ENCODE measurements at regions not wholly inside any gene's neighbourhood (a gene's known extent, or its start where the extent isn't known, plus 50 kb on each side); places are given as distances from the start of the nearest gene placed in this dataset.

DNA sequence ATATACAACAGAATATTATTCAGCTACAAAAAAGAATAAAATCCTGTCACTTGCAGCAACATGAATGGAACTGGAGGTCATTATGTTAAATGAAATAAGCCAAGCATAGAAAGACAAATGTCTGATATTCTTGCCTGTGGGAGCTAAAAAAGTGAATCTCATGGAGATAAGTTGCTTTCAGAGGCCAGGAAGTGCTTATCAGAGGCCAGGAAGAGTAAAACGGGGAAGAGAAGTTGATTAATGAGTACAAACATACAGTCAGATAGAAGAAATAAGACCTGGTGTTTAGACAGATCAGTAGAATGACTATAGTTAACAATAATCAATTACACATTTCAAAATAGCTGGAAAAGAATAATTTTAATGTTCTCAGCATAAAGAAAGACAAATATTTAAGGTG is 54.4 kb upstream of the CPHXL start:
- in situ Hi-C loops (cut with MboI; ENCODE audit: low pct_unique_long_range_greater_than_20kb in 2 of 9, low sequenced_read_pairs in 9 of 9, unreplicated experiment in 9 of 9) = loop anchor here (10.0 to 25.0 kb wide), 4 partner anchors 882 to 1394 kb away; no protein-coding TSS in a partner anchor
- WGBS, 10 experiments = 0 to 80% (median 35%) methylated on average over 1 of the region's 1 CpG
- no peaks in the 10 kb centered on the region for H3K4me1 ChIP-seq (replicated peaks in 1 of 2)
- H3K27ac ChIP-seq = no peak overlapping the region
- no peak overlapping the region for H3K4me3 ChIP-seq
- no peak for ATAC-seq (replicated peaks in 6 of 8)

DNA sequence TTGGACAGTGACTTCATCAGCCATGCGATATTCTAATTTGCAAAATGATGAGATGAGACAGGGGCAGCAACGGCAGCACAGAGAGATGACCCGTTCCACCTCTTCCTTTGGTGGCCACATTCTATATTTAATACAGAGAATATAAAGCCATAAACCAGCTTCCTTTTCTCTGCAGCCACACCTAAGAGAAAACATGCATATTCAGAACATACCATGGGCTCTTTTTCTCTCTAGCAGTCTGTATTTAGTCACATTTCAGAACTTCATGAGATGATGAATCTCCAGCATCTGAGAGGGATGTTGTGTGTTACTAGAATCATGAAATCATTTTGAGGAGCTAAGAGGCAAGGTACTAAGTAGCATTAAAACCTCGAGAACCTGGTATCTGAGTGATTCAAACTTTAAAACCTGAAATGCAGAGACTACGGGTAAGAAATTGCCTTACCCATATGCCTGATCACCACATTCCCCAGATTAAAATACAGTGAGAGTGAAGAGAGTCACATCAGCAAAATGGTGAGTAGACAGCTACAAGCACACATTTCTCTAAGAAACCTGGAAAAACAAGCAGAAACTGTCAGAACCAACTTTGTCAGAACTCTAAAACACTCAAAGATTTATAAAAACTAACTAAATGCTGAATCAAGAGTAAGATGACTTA is 55.5 kb upstream of the CPHXL start:
- 0 to 93% (median 80%) methylated on average over 1 to 5 of the region's 5 CpGs; no CpG with 5 or more reads in 1 of the 10 experiments for WGBS, 10 experiments
- in situ Hi-C loops (cut with MboI; ENCODE audit: low pct_unique_long_range_greater_than_20kb in 2 of 9, low sequenced_read_pairs in 9 of 9, unreplicated experiment in 9 of 9) = loop anchor here (10.0 to 25.0 kb wide), 4 partner anchors 880 to 1393 kb away; no protein-coding TSS in a partner anchor
- H3K4me3 ChIP-seq = no peak overlapping the region
- ATAC-seq (replicated peaks in 6 of 8) = peak in 3 of 8 experiments; percentile 93 to 96 (median 94)
- H3K27ac ChIP-seq = no peak overlapping the region
- no peaks in the 10 kb centered on the region for H3K4me1 ChIP-seq (replicated peaks in 1 of 2)

DNA sequence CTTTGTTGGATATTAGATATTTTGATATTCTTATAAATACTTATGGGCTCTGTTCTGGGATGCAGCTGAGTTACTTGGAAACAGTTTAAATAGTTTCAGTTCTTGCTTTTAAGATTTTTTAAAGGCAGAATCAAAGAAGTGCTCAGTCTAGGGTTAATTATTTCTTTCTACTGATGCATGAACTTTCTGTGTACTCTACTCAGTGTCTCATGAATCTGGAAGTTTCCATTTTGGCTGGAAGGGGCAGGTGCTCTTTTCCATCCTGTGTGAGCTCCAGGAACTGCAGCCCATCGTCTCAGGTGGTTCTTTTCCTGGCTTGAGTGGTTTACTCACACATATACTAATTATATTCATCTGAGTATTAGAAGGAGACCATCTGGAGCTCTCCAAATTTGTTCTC is 61.1 kb upstream of the CPHXL start:
- in situ Hi-C loops (cut with MboI; ENCODE audit: low pct_unique_long_range_greater_than_20kb in 2 of 9, low sequenced_read_pairs in 9 of 9, unreplicated experiment in 9 of 9) = loop anchor here (10.0 to 25.0 kb wide), 4 partner anchors 875 to 1387 kb away; no protein-coding TSS in a partner anchor
- Histone ChIP-seq H3K4me3 (no peak overlapping the region), H3K4me1 (replicated peaks in 1 of 2) (peaks cover 0 to under 1% of the 10 kb centered on the region in 2 donors), H3K27ac (no peak overlapping the region)
- no peak for ATAC-seq (replicated peaks in 6 of 8)
- 20 to 71% (median 57%) methylated on average over 1 of the region's 1 CpG; no CpG with 5 or more reads in 7 of the 10 experiments for WGBS, 10 experiments

DNA sequence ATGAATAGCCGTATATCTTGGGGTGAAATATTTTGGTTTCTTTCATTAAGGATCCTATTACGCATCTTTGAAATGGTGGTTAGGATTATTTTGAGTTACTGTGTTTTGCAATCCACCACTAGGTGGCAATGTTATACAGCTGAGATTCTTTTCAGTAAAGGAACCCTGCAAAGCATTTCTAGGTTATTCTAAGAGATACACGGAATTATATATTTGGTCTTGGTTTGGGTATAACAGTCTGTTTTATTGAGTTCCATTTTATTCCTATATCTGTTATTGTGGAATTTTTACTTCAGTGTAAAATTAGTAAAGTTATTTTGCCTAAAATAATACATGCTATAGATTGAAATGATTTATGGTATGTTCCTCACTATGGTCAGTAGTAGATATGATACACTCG is 62.9 kb upstream of the CPHXL start:
- WGBS, 10 experiments = 0 to 75% (median 24%) methylated on average over 1 to 4 of the region's 4 CpGs; no CpG with 5 or more reads in 1 of the 10 experiments
- in situ Hi-C loops (cut with MboI; ENCODE audit: low pct_unique_long_range_greater_than_20kb in 2 of 9, low sequenced_read_pairs in 9 of 9, unreplicated experiment in 9 of 9) = loop anchor here (10.0 to 25.0 kb wide), 4 partner anchors 873 to 1386 kb away; no protein-coding TSS in a partner anchor
- H3K4me3 ChIP-seq = no peak overlapping the region
- H3K27ac ChIP-seq = no peak overlapping the region
- peak in 6 of 8 experiments; percentile 31 to 75 (median 56) for ATAC-seq (replicated peaks in 6 of 8)
- peaks cover 5 to 16% of the 10 kb centered on the region in 2 donors for H3K4me1 ChIP-seq (replicated peaks in 1 of 2)

DNA sequence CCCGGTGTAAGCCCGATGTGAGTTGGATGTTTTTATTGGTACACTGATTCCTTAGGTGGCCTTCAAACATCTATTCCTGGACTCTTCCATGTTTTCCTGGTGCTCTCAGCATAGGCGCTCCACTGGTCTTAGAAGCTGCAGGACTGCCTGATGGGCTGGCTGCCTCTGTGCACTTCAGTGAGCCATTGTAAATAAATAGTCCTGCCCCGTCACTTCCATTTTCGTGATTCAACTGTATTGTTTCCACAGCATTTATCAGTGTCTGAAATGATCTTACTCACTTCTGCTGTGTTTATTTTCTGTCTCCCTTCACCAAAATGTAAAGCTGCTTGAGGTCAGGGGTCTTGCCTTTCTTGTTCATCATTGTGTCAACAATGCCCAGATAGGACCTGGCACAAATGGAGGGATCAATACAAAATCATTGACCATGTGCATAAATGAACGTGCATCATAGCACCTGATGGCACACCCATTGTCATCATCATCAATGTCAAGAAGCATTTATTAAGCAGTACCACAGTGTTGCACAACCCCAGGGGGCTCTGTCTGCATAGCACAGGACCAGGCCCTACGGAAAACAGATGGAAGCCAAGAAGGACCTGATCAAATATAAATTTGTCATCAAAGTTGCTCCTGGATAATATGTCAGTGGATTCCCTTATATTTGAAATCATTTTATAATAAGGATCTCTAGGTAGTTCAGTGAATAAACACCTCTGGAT is 66.6 kb upstream of the CPHXL start:
- Histone ChIP-seq H3K27ac (peak overlapping the region in 1 of 2 donors; percentile 31), H3K4me3 (no peak overlapping the region), H3K4me1 (replicated peaks in 1 of 2) (peaks cover 5 to 16% of the 10 kb centered on the region in 2 donors)
- WGBS, 10 experiments = 0 to 100% (median 54%) methylated on average over 1 to 7 of the region's 7 CpGs; no CpG with 5 or more reads in 2 of the 10 experiments
- ATAC-seq (replicated peaks in 6 of 8) = peak in 5 of 8 experiments; percentile 40 to 74 (median 62)
- in situ Hi-C loops (cut with MboI; ENCODE audit: low pct_unique_long_range_greater_than_20kb in 2 of 9, low sequenced_read_pairs in 9 of 9, unreplicated experiment in 9 of 9) = loop anchor here in 7 of 9 experiments (10.0 to 25.0 kb wide), 3 partner anchors 862 to 1369 kb away; no protein-coding TSS in a partner anchor

DNA sequence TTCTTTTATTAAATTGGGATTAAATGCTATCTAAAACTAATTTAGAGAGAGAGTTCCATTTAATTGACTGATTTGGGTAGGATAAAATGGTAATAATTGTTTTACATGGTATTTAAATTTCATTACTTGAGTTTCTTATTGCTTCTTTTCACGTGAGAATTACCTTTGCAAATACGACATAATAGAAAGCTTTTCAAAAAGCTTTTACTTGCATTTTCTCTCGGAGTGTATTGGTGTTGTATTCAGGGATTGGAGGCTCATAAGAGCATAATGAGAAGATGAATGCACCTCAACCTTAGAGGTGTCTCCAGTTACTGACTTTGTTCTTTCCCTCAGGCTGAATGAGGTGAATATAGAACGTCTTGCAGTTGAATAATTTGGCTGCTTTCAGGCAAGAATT is 67.4 kb upstream of the CPHXL start:
- Histone ChIP-seq H3K4me1 (replicated peaks in 1 of 2) (peaks cover 5 to 16% of the 10 kb centered on the region in 2 donors), H3K4me3 (no peak overlapping the region), H3K27ac (no peak overlapping the region)
- 0 to 69% (median 45%) methylated on average over 3 to 4 of the region's 4 CpGs for WGBS, 10 experiments
- no peak for ATAC-seq (replicated peaks in 6 of 8)
- in situ Hi-C loops (cut with MboI; ENCODE audit: low pct_unique_long_range_greater_than_20kb in 2 of 9, low sequenced_read_pairs in 9 of 9, unreplicated experiment in 9 of 9) = loop anchor here in 7 of 9 experiments (10.0 to 25.0 kb wide), 3 partner anchors 861 to 1369 kb away; no protein-coding TSS in a partner anchor

DNA sequence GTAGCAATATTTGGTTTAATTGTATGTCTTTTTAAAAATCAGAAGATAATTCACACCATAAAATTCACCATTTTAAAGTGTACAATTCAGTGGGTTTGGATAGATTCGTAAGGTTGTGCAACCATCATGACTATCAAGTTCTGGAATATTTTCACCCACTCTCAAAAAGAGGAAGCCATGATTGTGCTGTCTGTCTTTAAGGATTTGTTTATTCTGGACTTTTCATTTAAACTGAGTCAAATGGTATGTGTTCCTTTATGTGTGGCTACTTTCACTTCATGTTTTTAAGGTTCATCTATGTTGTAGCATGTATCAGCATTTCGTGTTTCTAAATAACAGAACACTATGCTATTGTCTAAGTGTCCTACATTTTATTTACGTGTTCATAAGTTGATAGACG is 68.1 kb upstream of the CPHXL start:
- Histone ChIP-seq H3K27ac (no peak overlapping the region), H3K4me3 (no peak overlapping the region), H3K4me1 (replicated peaks in 1 of 2) (peaks cover 5 to 16% of the 10 kb centered on the region in 2 donors)
- no peak for ATAC-seq (replicated peaks in 6 of 8)
- 10 to 97% (median 72%) methylated on average over 1 to 4 of the region's 4 CpGs for WGBS, 10 experiments
- in situ Hi-C loops (cut with MboI; ENCODE audit: low pct_unique_long_range_greater_than_20kb in 2 of 9, low sequenced_read_pairs in 9 of 9, unreplicated experiment in 9 of 9) = loop anchor here in 7 of 9 experiments (10.0 to 25.0 kb wide), 3 partner anchors 860 to 1368 kb away; no protein-coding TSS in a partner anchor

DNA sequence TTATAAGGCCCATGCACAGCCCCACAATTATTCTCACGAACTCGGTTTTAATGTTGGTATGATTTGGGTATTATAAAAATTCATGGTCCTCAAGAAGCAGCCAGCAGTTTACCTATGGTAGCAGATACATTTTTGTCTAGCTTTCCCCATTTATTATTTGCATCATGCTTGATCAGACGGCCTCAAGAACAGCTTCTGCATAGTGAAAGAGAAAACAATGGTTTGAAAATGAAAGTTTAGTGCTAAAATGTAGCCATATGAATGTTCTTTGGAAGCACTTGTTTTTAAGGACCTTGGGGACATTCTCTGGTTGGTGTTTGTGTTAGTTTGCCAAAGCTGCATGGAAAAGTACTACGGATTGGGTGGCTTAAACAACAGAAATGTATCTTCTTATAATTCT is 72.4 kb upstream of the CPHXL start:
- Histone ChIP-seq H3K4me1 (replicated peaks in 1 of 2) (peaks cover 0 to 4% of the 10 kb centered on the region in 2 donors), H3K4me3 (no peak overlapping the region), H3K27ac (no peak overlapping the region)
- WGBS, 10 experiments = 0 to 91% (median 64%) methylated on average over 2 to 4 of the region's 4 CpGs
- in situ Hi-C loops (cut with MboI; ENCODE audit: low pct_unique_long_range_greater_than_20kb in 2 of 9, low sequenced_read_pairs in 9 of 9, unreplicated experiment in 9 of 9) = loop anchor here in 7 of 9 experiments (10.0 to 25.0 kb wide), 3 partner anchors 856 to 1364 kb away; no protein-coding TSS in a partner anchor
- ATAC-seq (replicated peaks in 6 of 8) = no peak

DNA sequence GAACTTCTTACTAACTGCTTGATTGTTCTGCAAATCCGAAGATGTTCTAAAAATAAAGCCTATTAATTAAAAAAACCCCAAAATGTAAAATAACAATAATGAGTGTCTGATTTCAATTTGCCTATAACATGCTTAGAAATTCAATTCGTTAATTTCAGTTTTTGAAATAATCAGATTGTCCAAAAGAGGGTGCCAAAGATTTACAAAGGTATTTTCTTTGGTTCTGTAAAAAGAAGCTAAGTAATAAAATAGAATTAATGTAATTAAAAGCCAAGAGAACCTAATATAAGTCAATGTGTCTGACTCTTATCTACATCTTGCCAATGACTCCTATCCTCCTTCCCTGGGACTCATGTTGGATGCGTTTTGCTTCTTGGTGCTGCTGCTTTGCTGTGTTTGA is 75.0 kb upstream of the CPHXL start:
- Histone ChIP-seq H3K4me1 (replicated peaks in 1 of 2) (no peaks in the 10 kb centered on the region), H3K27ac (no peak overlapping the region), H3K4me3 (no peak overlapping the region)
- in situ Hi-C loops (cut with MboI; ENCODE audit: low pct_unique_long_range_greater_than_20kb in 2 of 9, low sequenced_read_pairs in 9 of 9, unreplicated experiment in 9 of 9) = no loop called here
- WGBS, 10 experiments = 3 to 63% (median 27%) methylated on average over 1 to 3 of the region's 3 CpGs
- ATAC-seq (replicated peaks in 6 of 8) = no peak

DNA sequence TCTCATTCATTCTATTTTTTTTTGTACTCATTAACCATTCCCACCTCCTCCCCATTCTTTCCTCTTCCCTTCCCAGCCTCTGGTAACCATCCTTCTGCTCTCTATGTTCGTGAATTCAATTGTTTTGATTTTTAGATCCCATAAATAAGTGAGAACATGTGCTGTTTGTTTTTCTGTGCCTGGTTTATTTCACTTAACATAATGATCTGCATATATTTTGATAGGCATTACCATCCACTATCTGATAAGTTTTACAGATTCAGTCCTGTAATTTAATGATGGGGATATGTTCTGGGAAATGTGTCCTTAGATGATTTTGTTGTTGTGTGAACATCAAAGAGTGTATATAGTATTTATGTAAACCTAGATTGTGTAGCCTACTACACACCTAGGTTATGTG is 77.5 kb upstream of the CPHXL start:
- 0 to 100% (median 60%) methylated on average over 1 of the region's 1 CpG; no CpG with 5 or more reads in 2 of the 10 experiments for WGBS, 10 experiments
- in situ Hi-C loops (cut with MboI; ENCODE audit: low pct_unique_long_range_greater_than_20kb in 2 of 9, low sequenced_read_pairs in 9 of 9, unreplicated experiment in 9 of 9) = no loop called here
- no peak for ATAC-seq (replicated peaks in 6 of 8)
- Histone ChIP-seq H3K4me3 (no peak overlapping the region), H3K27ac (no peak overlapping the region), H3K4me1 (replicated peaks in 1 of 2) (no peaks in the 10 kb centered on the region)

DNA sequence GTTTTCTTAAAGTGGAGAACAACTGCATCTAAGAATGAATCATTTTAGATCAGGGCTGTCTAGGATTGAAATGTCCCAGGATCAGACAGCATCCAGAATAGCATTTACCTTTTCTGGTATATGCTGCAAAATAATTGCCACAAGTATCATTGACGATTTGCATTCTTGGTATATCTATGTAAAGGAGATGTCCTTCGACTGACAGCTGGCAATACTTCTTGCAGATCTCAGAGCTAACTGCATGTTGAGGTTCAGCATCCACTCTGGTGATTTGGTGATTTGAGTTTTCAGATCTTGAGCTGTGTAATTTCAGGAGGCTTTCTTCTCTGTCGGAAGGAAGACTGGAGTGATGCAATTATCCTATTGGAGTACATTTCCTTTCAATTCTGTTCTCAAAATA is 78.1 kb upstream of the CPHXL start:
- no peak overlapping the region for H3K4me3 ChIP-seq
- no peak for ATAC-seq (replicated peaks in 6 of 8)
- WGBS, 10 experiments = 0 to 83% (median 33%) methylated on average over 1 to 3 of the region's 3 CpGs
- no peak overlapping the region for H3K27ac ChIP-seq
- H3K4me1 ChIP-seq (replicated peaks in 1 of 2) = no peaks in the 10 kb centered on the region
- in situ Hi-C loops (cut with MboI; ENCODE audit: low pct_unique_long_range_greater_than_20kb in 2 of 9, low sequenced_read_pairs in 9 of 9, unreplicated experiment in 9 of 9) = no loop called here

DNA sequence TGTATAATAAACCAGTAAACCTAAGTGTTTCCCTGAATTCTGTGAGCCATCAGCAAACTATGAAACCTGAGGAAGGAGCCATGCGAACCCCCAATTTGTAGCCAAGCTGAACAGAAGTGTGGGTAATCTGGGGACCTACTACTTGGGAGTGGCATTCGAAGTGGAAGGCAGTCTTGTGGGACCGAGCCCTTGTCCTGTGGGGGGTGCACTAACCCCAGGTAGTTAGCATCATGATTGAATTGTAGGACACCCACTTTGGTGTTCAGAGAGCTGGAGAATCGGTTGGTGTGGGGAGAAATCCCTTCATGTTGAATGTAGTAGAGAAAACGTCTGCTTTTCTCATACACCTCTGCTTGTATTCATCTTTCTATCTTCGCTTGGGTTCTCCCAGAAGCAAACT is 79.7 kb upstream of the CPHXL start:
- H3K4me1 ChIP-seq (replicated peaks in 1 of 2) = no peaks in the 10 kb centered on the region
- in situ Hi-C loops (cut with MboI; ENCODE audit: low pct_unique_long_range_greater_than_20kb in 2 of 9, low sequenced_read_pairs in 9 of 9, unreplicated experiment in 9 of 9) = no loop called here
- no peak for ATAC-seq (replicated peaks in 6 of 8)
- whole genome bisulfite sequencing, 10 experiments = 43 to 100% (median 80%) methylated on average over 1 to 4 of the region's 6 CpGs; no CpG with 5 or more reads in 3 of the 10 experiments
- no peak overlapping the region for H3K4me3 ChIP-seq
- no peak overlapping the region for H3K27ac ChIP-seq

DNA sequence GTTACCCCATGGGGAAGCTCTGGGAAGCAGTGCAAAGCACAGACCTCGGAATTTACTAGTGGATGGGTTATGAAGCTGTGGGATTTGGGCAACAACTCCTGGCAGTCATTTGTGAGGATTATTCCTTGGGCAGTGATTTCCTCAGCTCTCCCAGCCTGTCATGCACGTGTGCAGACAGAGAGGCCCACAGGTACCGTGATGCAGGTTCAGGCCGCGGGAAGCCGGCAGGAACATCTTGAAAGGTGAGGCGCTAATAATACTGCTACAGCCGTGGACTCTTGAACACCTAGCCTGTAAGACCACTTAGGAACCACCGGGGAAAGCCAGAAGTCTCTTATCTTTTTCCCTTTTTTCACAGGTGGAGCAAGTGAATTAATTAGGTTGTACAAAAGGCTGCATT is 80.2 kb upstream of the CPHXL start:
- WGBS, 10 experiments = 0 to 100% (median 91%) methylated on average over 1 to 8 of the region's 9 CpGs
- in situ Hi-C loops (cut with MboI; ENCODE audit: low pct_unique_long_range_greater_than_20kb in 2 of 9, low sequenced_read_pairs in 9 of 9, unreplicated experiment in 9 of 9) = no loop called here
- no peak for ATAC-seq (replicated peaks in 6 of 8)
- no peak overlapping the region for H3K27ac ChIP-seq
- H3K4me1 ChIP-seq (replicated peaks in 1 of 2) = no peaks in the 10 kb centered on the region
- H3K4me3 ChIP-seq = no peak overlapping the region
